HFFc6 (cell line): ENCODE measurements at regions not wholly inside any gene's neighbourhood (a gene's known extent, or its start where the extent isn't known, plus 50 kb on each side); places are given as distances from the start of the nearest gene placed in this dataset.

ENCODE experiments used
- DNase-seq: peaks from one replicate; pipeline ENCODE4 v3.0.0-alpha.2; 2018
- H3K27ac Mint-ChIP-seq: 2 replicates; pipeline ENCODE4 v1.8.0; 2020; ENCODE audit warnings: mild to moderate bottlenecking, mixed read lengths
- H3K27me3 Mint-ChIP-seq: 2 replicates; pipeline ENCODE4 v1.8.0; 2021; ENCODE audit warnings: mild to moderate bottlenecking, moderate library complexity, mixed read lengths; ENCODE audit not compliant: insufficient read depth
- H3K36me3 Mint-ChIP-seq: 2 replicates; pipeline ENCODE4 v1.8.0; 2021; ENCODE audit warnings: low read depth, mixed read lengths
- H3K4me1 Mint-ChIP-seq: 2 replicates; pipeline ENCODE4 v1.8.0; 2020; ENCODE audit warnings: low read depth, mixed read lengths
- H3K4me3 Mint-ChIP-seq: 2 replicates; pipeline ENCODE4 v1.8.0; 2020; ENCODE audit warnings: mild to moderate bottlenecking, moderate library complexity, mixed read lengths
- H3K9me3 Mint-ChIP-seq: 2 replicates; pipeline ENCODE4 v1.8.0; 2020; ENCODE audit warnings: mild to moderate bottlenecking, mixed read lengths
- TF ChIP-seq, protein P1 (sequence below): fragments of 200-600 bp; sonication (generic); IDR thresholded peaks from 2 replicates; pipeline ENCODE4 v1.5.0; 2021; ENCODE audit warnings: antibody characterized with exemption, mild to moderate bottlenecking

DNA sequence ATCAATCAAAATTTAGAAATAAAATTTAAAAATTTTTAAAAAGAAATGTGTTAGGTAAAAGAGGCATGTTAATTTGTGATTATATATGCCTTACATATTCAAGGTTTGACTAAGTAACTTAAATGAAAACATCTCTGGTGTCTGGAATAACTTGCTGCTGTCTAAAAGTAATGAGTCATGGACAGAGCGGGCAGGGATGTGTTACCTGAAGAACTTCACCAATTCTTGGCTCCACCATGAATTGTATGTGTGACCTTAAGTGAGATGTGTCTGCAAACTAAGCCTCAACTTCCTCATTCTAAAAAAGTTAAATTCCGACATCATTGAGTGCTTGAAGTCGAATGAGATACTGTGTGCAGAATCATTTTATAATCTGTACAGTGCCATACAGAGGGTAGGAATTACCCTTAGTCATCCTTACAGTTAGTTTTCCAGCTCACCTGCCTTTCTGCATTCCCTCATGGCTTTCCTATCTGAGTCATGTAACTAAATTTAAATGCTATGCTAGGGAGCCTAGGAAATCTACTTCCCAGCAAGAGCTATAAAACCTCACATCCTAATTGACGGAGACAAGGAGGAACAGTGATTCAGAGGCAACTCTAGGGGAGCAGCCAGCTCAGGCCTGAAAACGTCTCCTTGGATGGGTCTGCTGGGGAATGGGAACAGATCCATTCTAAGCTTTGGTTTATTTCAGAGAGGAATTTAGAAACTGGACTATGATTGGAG is 100.7 kb upstream of the TSPAN2 start:
- Mint-ChIP-seq H3K27me3 (no peaks in the 10 kb centered on the region; the same call in 1 of the 2 replicates), H3K4me1 (peaks cover 95% of the 10 kb centered on the region), H3K27ac (peak overlapping the region; percentile 93), H3K4me3 (peak overlapping the region; percentile 66), H3K36me3 (peaks cover 23% of the 10 kb centered on the region), H3K9me3 (no peaks in the 10 kb centered on the region)
- DNase-seq, result peak; percentile 99
- TF ChIP-seq, protein P1, sequence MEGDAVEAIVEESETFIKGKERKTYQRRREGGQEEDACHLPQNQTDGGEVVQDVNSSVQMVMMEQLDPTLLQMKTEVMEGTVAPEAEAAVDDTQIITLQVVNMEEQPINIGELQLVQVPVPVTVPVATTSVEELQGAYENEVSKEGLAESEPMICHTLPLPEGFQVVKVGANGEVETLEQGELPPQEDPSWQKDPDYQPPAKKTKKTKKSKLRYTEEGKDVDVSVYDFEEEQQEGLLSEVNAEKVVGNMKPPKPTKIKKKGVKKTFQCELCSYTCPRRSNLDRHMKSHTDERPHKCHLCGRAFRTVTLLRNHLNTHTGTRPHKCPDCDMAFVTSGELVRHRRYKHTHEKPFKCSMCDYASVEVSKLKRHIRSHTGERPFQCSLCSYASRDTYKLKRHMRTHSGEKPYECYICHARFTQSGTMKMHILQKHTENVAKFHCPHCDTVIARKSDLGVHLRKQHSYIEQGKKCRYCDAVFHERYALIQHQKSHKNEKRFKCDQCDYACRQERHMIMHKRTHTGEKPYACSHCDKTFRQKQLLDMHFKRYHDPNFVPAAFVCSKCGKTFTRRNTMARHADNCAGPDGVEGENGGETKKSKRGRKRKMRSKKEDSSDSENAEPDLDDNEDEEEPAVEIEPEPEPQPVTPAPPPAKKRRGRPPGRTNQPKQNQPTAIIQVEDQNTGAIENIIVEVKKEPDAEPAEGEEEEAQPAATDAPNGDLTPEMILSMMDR, result no peak

- TF ChIP-seq, protein P1, result 0 out of 2 replicates have a peak, but pooled peaks have one; percentile 8
- no peak for DNase-seq
- peak overlapping the region; percentile 29; the same call in 1 of the 2 replicates for H3K4me3 Mint-ChIP-seq
- peaks cover 95% of the 10 kb centered on the region for H3K4me1 Mint-ChIP-seq
- peak overlapping the region; percentile 93 for H3K27ac Mint-ChIP-seq
- no peaks in the 10 kb centered on the region; the same call in 1 of the 2 replicates for H3K27me3 Mint-ChIP-seq
- H3K36me3 Mint-ChIP-seq, result peaks cover 23% of the 10 kb centered on the region
- no peaks in the 10 kb centered on the region for H3K9me3 Mint-ChIP-seq
These were observed 99.5 kb upstream of the TSPAN2 start for GRCh38 chr1:115188680-115189395.

- no peak for DNase-seq
- H3K27ac Mint-ChIP-seq, result no peak overlapping the region; the same call in 1 of the 2 replicates
- peaks cover 99% of the 10 kb centered on the region for H3K4me1 Mint-ChIP-seq
- no peaks in the 10 kb centered on the region for H3K9me3 Mint-ChIP-seq
- H3K36me3 Mint-ChIP-seq, result peaks cover 25% of the 10 kb centered on the region
- H3K27me3 Mint-ChIP-seq, result no peaks in the 10 kb centered on the region; the same call in 1 of the 2 replicates
- H3K4me3 Mint-ChIP-seq, result no peak overlapping the region
- TF ChIP-seq, protein P1, result no peak
These were observed 97.5 kb upstream of the TSPAN2 start for GRCh38 chr1:115186711-115187265.

DNA sequence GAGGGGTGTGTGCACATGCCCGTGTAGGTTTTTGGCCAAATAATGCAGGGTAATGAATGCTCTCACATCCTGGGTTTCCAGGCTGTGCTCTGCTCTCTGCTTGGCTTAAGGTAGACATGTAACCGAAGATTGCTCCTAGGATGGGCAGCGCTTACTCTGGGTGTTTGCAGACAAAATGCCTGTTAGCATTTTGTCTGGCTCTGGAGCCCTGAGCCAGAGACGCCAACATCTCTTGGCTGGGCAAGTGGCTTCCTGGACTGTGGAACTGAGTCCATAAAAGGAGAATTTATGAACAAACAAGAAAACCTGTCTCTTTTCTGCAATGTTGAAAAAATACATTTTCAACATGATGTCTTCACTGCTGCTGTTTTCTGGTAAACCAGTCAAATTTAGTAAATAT is 96.0 kb upstream of the TSPAN2 start:
- peak overlapping the region; percentile 98 for H3K27ac Mint-ChIP-seq
- peaks cover 99% of the 10 kb centered on the region for H3K4me1 Mint-ChIP-seq

DNA sequence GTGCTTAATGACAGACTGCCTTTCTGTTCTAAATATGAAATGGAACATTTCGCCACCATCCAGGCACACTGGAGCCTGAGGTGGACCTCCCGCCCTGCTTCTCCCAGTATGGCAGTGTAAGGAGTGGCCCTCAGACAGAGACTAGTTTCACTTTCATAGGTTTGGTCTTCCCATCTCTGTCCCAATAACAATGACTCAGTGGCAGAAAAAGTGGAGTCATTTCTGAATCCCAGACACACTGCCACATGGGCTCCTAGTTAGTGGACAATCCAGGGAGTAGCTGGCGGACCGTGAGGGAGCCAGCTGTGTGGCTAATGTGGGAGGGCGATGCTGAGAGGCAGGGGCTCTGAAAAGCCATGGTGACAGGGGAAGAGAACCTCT is 95.6 kb upstream of the TSPAN2 start:
- H3K36me3 Mint-ChIP-seq, result peaks cover 25% of the 10 kb centered on the region
- peak overlapping the region; percentile 98 for H3K27ac Mint-ChIP-seq
- no peaks in the 10 kb centered on the region for H3K9me3 Mint-ChIP-seq
- H3K27me3 Mint-ChIP-seq, result no peaks in the 10 kb centered on the region; the same call in 1 of the 2 replicates
- peaks cover 99% of the 10 kb centered on the region for H3K4me1 Mint-ChIP-seq
- DNase-seq, result peak; percentile 85
- H3K4me3 Mint-ChIP-seq, result peak overlapping the region; percentile 74
- TF ChIP-seq, protein P1, result no peak

More for the DNA sequence above, 96.0 kb upstream of the TSPAN2 start:
- Mint-ChIP-seq H3K4me3 (peak overlapping the region; percentile 74), H3K36me3 (peaks cover 25% of the 10 kb centered on the region), H3K9me3 (no peaks in the 10 kb centered on the region), H3K27me3 (no peaks in the 10 kb centered on the region; the same call in 1 of the 2 replicates)
- TF ChIP-seq, protein P1, result no peak
- DNase-seq, result no peak
